ENCODE measurements at regions not wholly inside any gene's neighbourhood (a gene's known extent, or its start where the extent isn't known, plus 50 kb on each side); places are given as distances from the start of the nearest gene placed in this dataset.

DNA sequence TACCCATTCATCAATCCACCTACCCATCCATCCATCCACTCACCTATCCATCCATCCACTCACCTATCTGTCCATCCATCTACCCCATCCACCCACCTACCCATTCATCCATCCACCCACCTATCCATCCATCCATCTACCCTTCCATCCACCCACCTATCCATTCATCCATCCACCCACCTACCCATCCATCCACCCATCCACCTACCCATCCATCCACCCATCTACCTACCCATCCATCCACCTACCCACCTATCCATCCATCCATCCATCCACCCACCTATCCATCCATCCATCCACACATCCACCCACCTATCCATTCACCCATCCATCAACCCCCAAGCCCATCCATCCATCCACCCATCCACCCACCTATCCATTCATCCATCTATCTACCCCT is 267.1 kb downstream of the MRTFB start:
- no peak for ATAC-seq (ENCODE audit: low read depth)
- no peak overlapping the region for H3K18ac ChIP-seq (ENCODE audit: low read depth, low read length)
- H4K91ac ChIP-seq (ENCODE audit: insufficient read depth, low read depth, low read length): no peak overlapping the region
- in situ Hi-C loops (cut with MboI; ENCODE audit: low sequenced_read_pairs) (no loop called here), intact Hi-C loops (cut with micrococcal nuclease) (no loop called here), dilution Hi-C loops (cut with HindIII; ENCODE audit: low sequenced_read_pairs, unreplicated experiment) (no loop called here)
- peaks cover 2% of the 10 kb centered on the region for H3K9me3 ChIP-seq (ENCODE audit: control insufficient read depth, insufficient read depth, low read length)
- no peak overlapping the region for H2AFZ ChIP-seq (replicated peaks; ENCODE audit: low read length, poor library complexity)
- no peak overlapping the region; the same call in 1 of the 2 replicates for H2AK5ac ChIP-seq (ENCODE audit: low read depth, low read length)
- ChIA-PET POLR2A (ENCODE audit: unreplicated experiment) (no interaction called here), CTCF (no interaction called here)
- no peak overlapping the region for H2BK120ac ChIP-seq (ENCODE audit: low read depth, low read length)
- no peaks in the 10 kb centered on the region for H4K20me1 ChIP-seq (ENCODE audit: insufficient read depth, low read length)
- TF ChIP-seq, protein P1, sequence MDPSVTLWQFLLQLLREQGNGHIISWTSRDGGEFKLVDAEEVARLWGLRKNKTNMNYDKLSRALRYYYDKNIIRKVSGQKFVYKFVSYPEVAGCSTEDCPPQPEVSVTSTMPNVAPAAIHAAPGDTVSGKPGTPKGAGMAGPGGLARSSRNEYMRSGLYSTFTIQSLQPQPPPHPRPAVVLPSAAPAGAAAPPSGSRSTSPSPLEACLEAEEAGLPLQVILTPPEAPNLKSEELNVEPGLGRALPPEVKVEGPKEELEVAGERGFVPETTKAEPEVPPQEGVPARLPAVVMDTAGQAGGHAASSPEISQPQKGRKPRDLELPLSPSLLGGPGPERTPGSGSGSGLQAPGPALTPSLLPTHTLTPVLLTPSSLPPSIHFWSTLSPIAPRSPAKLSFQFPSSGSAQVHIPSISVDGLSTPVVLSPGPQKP (IDR thresholded peaks at IDR 0.05; ENCODE audit: borderline replicate concordance, low read depth, low read length): no peak
- TF ChIP-seq FOS (IDR thresholded peaks at IDR 0.05; ENCODE audit: low read depth, low read length) (no peak), RFX5 (IDR thresholded peaks at IDR 0.05; ENCODE audit: low read depth, low read length) (no peak), RCOR1 (IDR thresholded peaks at IDR 0.05; ENCODE audit: insufficient replicate concordance, low read length) (no peak), CEBPB (IDR thresholded peaks at IDR 0.05; ENCODE audit: low read depth, low read length) (no peak), BHLHE40 (IDR thresholded peaks at IDR 0.05; ENCODE audit: low read depth, low read length) (no peak), MAZ (IDR thresholded peaks at IDR 0.05; ENCODE audit: borderline replicate concordance, low read depth, low read length) (no peak), CHD1 (IDR thresholded peaks at IDR 0.05; ENCODE audit: low read depth, low read length) (no peak), RAD21 (IDR thresholded peaks at IDR 0.05; ENCODE audit: low read length) (no peak), NFE2L2 (IDR thresholded peaks at IDR 0.05; ENCODE audit: low read depth, low read length) (no peak), SMC3 (IDR thresholded peaks at IDR 0.05; ENCODE audit: low read depth, low read length) (no peak)
- TF ChIP-seq, protein P2, sequence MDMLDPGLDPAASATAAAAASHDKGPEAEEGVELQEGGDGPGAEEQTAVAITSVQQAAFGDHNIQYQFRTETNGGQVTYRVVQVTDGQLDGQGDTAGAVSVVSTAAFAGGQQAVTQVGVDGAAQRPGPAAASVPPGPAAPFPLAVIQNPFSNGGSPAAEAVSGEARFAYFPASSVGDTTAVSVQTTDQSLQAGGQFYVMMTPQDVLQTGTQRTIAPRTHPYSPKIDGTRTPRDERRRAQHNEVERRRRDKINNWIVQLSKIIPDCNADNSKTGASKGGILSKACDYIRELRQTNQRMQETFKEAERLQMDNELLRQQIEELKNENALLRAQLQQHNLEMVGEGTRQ (IDR thresholded peaks at IDR 0.05; ENCODE audit: low read depth, low read length): no peak
- no peak overlapping the region for H3K14ac ChIP-seq (replicated peaks; ENCODE audit: low read depth, low read length)
- no peak overlapping the region for H3K9ac ChIP-seq (ENCODE audit: low read depth, low read length)
- no peak overlapping the region for H3K4me3 ChIP-seq (ENCODE audit: insufficient read depth, low read depth, low read length)
- H3K79me1 ChIP-seq (ENCODE audit: low read depth in 1 of 2, low read length in 2 of 2): no peaks in the 10 kb centered on the region
- peaks cover 4% of the 10 kb centered on the region for H3K4me1 ChIP-seq (ENCODE audit: control insufficient read depth, insufficient read depth, low read length)
- no peak overlapping the region for H2BK20ac ChIP-seq (ENCODE audit: low read depth, low read length)
- H3K23ac ChIP-seq (ENCODE audit: low read depth, low read length): no peak overlapping the region
- no TSS peak for BruUV-seq (replicated peaks)
- no peaks in the 10 kb centered on the region for H3K27me3 ChIP-seq (ENCODE audit: control insufficient read depth, insufficient read depth, low read length)
- H3K56ac ChIP-seq (ENCODE audit: extremely low read depth, insufficient read depth, low read length): no peak overlapping the region
- H2BK5ac ChIP-seq (ENCODE audit: low read depth, low read length, poor library complexity, severe bottlenecking): peak overlapping the region; percentile 21
- no peak overlapping the region for H2BK15ac ChIP-seq (ENCODE audit: low read depth, low read length)
- no peak overlapping the region for H2AK9ac ChIP-seq (replicated peaks; ENCODE audit: low read depth, low read length, poor library complexity)
- H4K8ac ChIP-seq (ENCODE audit: low read depth in 2 of 2, low read length in 2 of 2): no peak overlapping the region
- H4K5ac ChIP-seq (ENCODE audit: low read depth, low read length): no peak overlapping the region
- no peak overlapping the region for H3K27ac ChIP-seq (ENCODE audit: insufficient read depth, low read length)
- H3K9me1 ChIP-seq (ENCODE audit: insufficient read depth, low read length): no peaks in the 10 kb centered on the region
- H3K36me3 ChIP-seq (ENCODE audit: control insufficient read depth, insufficient read depth, low read length): no peaks in the 10 kb centered on the region
- no peak overlapping the region for H3K4me2 ChIP-seq (ENCODE audit: low read depth, low read length)
- no peak for DNase-seq
- H3K4ac ChIP-seq (ENCODE audit: low read depth, low read length): no peak overlapping the region
